PC-3 (cell line): ENCODE measurements at regions not wholly inside any gene's neighbourhood (a gene's known extent, or its start where the extent isn't known, plus 50 kb on each side); places are given as distances from the start of the nearest gene placed in this dataset.

Source experiments
- ATAC-seq: fragments of 200-7000 bp; cut with Tn5 transposase; 2 replicates; pipeline ENCODE4 v1.9.1; 2020; ENCODE audit warnings: mild to moderate bottlenecking, moderate library complexity
- BruUV-seq: library from RNA; stranded (reverse); fragments of 400-500 nt; replicated peaks from 2 replicates; lab custom pipeline; 2021; lab: Mats Ljungman, UMichigan
- CTCF ChIA-PET: fragments of 300-600 bp; sonication (Branson Sonifier 250); formaldehyde crosslinking; loops from one replicate; lab custom pipeline; 2022; ENCODE audit warnings: antibody characterized with exemption; lab: Charles Lee
- POLR2A ChIA-PET: fragments of 300-600 bp; sonication (Branson Sonifier 250); formaldehyde crosslinking; loops from one replicate; lab custom pipeline; 2022; ENCODE audit warnings: antibody characterized with exemption; ENCODE audit not compliant: unreplicated experiment; lab: Charles Lee
- DNase-seq: peaks from one replicate; pipeline ENCODE4 v3.0.0-alpha.2; 2015
- H2AFZ ChIP-seq: fragments of 300-600 bp; sonication (generic); 2 replicates; pipeline ENCODE4 v1.6.0; 2016; ENCODE audit warnings: antibody characterized with exemption, low read length
- H3F3A ChIP-seq: fragments of 300-600 bp; sonication (generic); one replicate; pipeline ENCODE4 v1.6.0; 2017; ENCODE audit warnings: antibody characterized with exemption, low read length, control low read depth, mild to moderate bottlenecking; ENCODE audit not compliant: unreplicated experiment
- H3K27ac ChIP-seq: fragments of 300-600 bp; sonication (generic); 2 replicates; pipeline ENCODE4 v1.5.1; 2016; ENCODE audit warnings: mild to moderate bottlenecking, low read length
- H3K27me3 ChIP-seq: fragments of 300-600 bp; sonication (generic); 2 replicates; pipeline ENCODE4 v1.6.1; 2016; ENCODE audit warnings: low read length, mixed read lengths
- H3K36me3 ChIP-seq: fragments of 300-600 bp; sonication (generic); 2 replicates; pipeline ENCODE4 v1.6.1; 2016; ENCODE audit warnings: low read depth, mixed run types, low read length, mixed read lengths
- H3K4me1 ChIP-seq: fragments of 300-600 bp; sonication (generic); 2 replicates; pipeline ENCODE4 v1.5.1; 2016; ENCODE audit warnings: low read length; ENCODE audit not compliant: insufficient read depth
- H3K4me2 ChIP-seq: fragments of 300-600 bp; sonication (generic); 2 replicates; pipeline ENCODE4 v1.6.0; 2016; ENCODE audit warnings: low read length
- H3K4me3 ChIP-seq: fragments of 300-600 bp; sonication (generic); 2 replicates; pipeline ENCODE4 v1.5.1; 2016; ENCODE audit warnings: mild to moderate bottlenecking, low read length, mixed read lengths
- H3K79me2 ChIP-seq: fragments of 300-600 bp; sonication (generic); 2 replicates; pipeline ENCODE4 v1.6.1; 2017; ENCODE audit warnings: low read length, mixed read lengths
- H3K9ac ChIP-seq: fragments of 300-600 bp; sonication (generic); 2 replicates; pipeline ENCODE4 v1.6.0; 2016; ENCODE audit warnings: mild to moderate bottlenecking, low read length
- H3K9me2 ChIP-seq: fragments of 300-600 bp; sonication (generic); replicated peaks from 2 replicates; pipeline ENCODE4 v1.6.1; 2016; ENCODE audit warnings: mixed run types, low read length, mixed read lengths
- H3K9me3 ChIP-seq: fragments of 300-600 bp; sonication (generic); 2 replicates; pipeline ENCODE4 v1.6.1; 2016; ENCODE audit warnings: low read length, mixed read lengths
- H4K20me1 ChIP-seq: fragments of 300-600 bp; sonication (generic); 2 replicates; pipeline ENCODE4 v1.6.1; 2016; ENCODE audit warnings: low read length, mixed read lengths
- CTCF ChIP-seq: fragments of 300-600 bp; sonication (generic); conservative IDR thresholded peaks from 2 replicates; pipeline ENCODE4 v1.5.1; 2017; ENCODE audit warnings: antibody characterized with exemption, low read depth, mild to moderate bottlenecking, low read length
- EZH2 ChIP-seq: fragments of 300-600 bp; sonication (generic); IDR thresholded peaks from one replicate; pipeline ENCODE4 v1.6.1; 2017; ENCODE audit warnings: antibody characterized with exemption, mild to moderate bottlenecking, low read length; ENCODE audit not compliant: unreplicated experiment
- EZH2phosphoT487 ChIP-seq: fragments of 300-600 bp; sonication (generic); IDR thresholded peaks from 2 replicates; pipeline ENCODE4 v1.6.1; 2018; ENCODE audit warnings: mild to moderate bottlenecking, antibody characterized with exemption, low read length, borderline replicate concordance
- intact Hi-C: fragments of 100-400 bp; cut with micrococcal nuclease; formaldehyde crosslinking; loops from 2 replicates; pipeline ENCODE4 v1.9.0; 2023

DNA sequence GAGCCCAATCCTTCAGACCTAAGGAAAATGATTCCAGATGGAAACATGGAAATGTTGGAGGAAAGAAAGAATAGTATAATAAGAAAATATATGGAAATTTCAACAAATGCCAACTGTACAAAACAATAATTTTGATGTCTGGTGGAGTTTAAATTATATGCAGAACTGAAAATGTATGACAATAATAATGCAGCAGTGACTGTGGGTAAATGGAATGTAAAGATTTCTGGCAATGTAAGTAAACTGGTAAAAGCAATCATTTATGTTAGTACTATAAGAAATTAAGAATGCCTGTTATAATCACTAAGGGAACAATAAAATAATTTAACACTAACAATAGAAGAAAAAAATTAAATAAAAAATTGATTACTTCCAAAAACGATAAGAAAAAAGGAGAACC is 89.0 kb downstream of the EDN1 start:
- H3K79me2 ChIP-seq: no peaks in the 10 kb centered on the region
- H4K20me1 ChIP-seq: no peaks in the 10 kb centered on the region
- H3K27ac ChIP-seq: no peak overlapping the region
- CTCF ChIA-PET: no interaction called here
- ATAC-seq: no peak
- H3K4me2 ChIP-seq: no peak overlapping the region
- H2AFZ ChIP-seq: no peak overlapping the region
- no peaks in the 10 kb centered on the region for H3F3A ChIP-seq
- H3K9ac ChIP-seq: no peak overlapping the region
- H3K36me3 ChIP-seq: no peaks in the 10 kb centered on the region
- H3K4me3 ChIP-seq: no peak overlapping the region
- H3K9me3 ChIP-seq: no peaks in the 10 kb centered on the region
- no peaks in the 10 kb centered on the region for H3K4me1 ChIP-seq
- H3K27me3 ChIP-seq: no peaks in the 10 kb centered on the region
- no TSS peak for BruUV-seq
- H3K9me2 ChIP-seq: no peaks in the 10 kb centered on the region
- TF ChIP-seq EZH2phosphoT487 (no peak), CTCF (no peak), EZH2 (no peak)
- DNase-seq: no peak
- intact Hi-C loops: no loop called here
- POLR2A ChIA-PET: no interaction called here

- DNase-seq (peak; percentile 15), ATAC-seq (no peak)
- ChIA-PET POLR2A (interaction anchor here (0.7 kb wide), 1 partner anchor 1193 kb away, joined by 3 read pairs; no protein-coding TSS in a partner anchor), CTCF (no interaction called here)
- Histone ChIP-seq H2AFZ (no peak overlapping the region), H3F3A (no peaks in the 10 kb centered on the region), H3K4me2 (no peak overlapping the region), H3K79me2 (no peaks in the 10 kb centered on the region), H3K9me2 (no peaks in the 10 kb centered on the region), H3K27me3 (no peaks in the 10 kb centered on the region), H3K4me1 (no peaks in the 10 kb centered on the region), H3K4me3 (no peak overlapping the region), H3K9ac (no peak overlapping the region), H3K9me3 (no peaks in the 10 kb centered on the region), H4K20me1 (no peaks in the 10 kb centered on the region), H3K36me3 (no peaks in the 10 kb centered on the region), H3K27ac (no peak overlapping the region)
- no TSS peak for BruUV-seq
- TF ChIP-seq CTCF: no peak
- TF ChIP-seq EZH2phosphoT487: no peak
- TF ChIP-seq EZH2: no peak
- intact Hi-C loops: no loop called here
Observed at GRCh38 chr6:12381587-12381986, 91.4 kb downstream of the EDN1 start.

DNA sequence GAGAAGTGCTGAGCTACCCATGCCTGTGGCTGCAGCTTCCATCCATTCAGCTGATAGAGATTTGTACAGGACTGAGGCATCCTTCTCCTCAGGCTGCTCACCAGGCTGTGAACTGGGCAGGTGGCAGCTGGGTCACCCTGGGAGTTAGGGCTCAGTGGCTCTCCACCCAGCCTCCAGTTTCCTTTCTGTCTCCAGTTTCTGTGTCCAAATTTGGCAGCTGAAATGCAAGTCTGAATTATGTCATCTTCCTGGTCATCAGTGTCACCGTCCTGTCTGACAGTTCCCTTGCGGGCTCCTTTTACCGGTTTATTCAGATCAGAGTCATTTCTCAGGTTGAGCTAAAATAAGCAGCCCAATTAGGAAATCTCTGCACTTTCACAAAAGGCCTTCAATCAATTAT is 93.3 kb downstream of the EDN1 start:
- no peaks in the 10 kb centered on the region for H3K36me3 ChIP-seq
- DNase-seq: no peak
- H4K20me1 ChIP-seq: no peaks in the 10 kb centered on the region
- ChIA-PET CTCF (no interaction called here), POLR2A (no interaction called here)
- no peaks in the 10 kb centered on the region for H3K4me1 ChIP-seq
- H3K4me3 ChIP-seq: no peak overlapping the region
- H3K79me2 ChIP-seq: no peaks in the 10 kb centered on the region
- no peak overlapping the region for H3K4me2 ChIP-seq
- ATAC-seq: no peak
- no peak overlapping the region for H2AFZ ChIP-seq
- H3K27ac ChIP-seq: no peak overlapping the region
- TF ChIP-seq CTCF (no peak), EZH2 (no peak), EZH2phosphoT487 (no peak)
- H3K27me3 ChIP-seq: no peaks in the 10 kb centered on the region
- no TSS peak for BruUV-seq
- no peaks in the 10 kb centered on the region for H3K9me3 ChIP-seq
- H3F3A ChIP-seq: no peaks in the 10 kb centered on the region
- intact Hi-C loops: no loop called here
- H3K9ac ChIP-seq: no peak overlapping the region
- no peaks in the 10 kb centered on the region for H3K9me2 ChIP-seq
